Mesenchymal stem cell (in vitro differentiated cells and primary cell): ENCODE measurements at regions not wholly inside any gene's neighbourhood (a gene's known extent, or its start where the extent isn't known, plus 50 kb on each side); places are given as distances from the start of the nearest gene placed in this dataset.

Experiments
- DNase-seq: peaks from one replicate; pipeline ENCODE4 v3.0.0-alpha.2; 2013
- H2AFZ ChIP-seq: one replicate; pipeline ENCODE4 v1.6.1; 2013; ENCODE audit warnings: low read depth, mild to moderate bottlenecking, control low read depth, inconsistent platforms, low read length, moderate library complexity
- H2AK5ac ChIP-seq: 2 replicates; pipeline ENCODE4 v1.6.1; 2013; ENCODE audit warnings: low read length, moderate library complexity, mild to moderate bottlenecking, inconsistent platforms; ENCODE audit not compliant: severe bottlenecking
- H2BK120ac ChIP-seq: one replicate; pipeline ENCODE4 v1.6.1; 2013; ENCODE audit warnings: low read depth, mild to moderate bottlenecking, inconsistent platforms, low read length, moderate library complexity
- H2BK12ac ChIP-seq, 2 experiments: one replicate each; pipeline ENCODE4 v1.6.1; 2013; ENCODE audit warnings: inconsistent platforms in 2 of 2, low read length in 2 of 2, mild to moderate bottlenecking in 2 of 2, moderate library complexity in 2 of 2, control low read depth in 1 of 2
- H2BK15ac ChIP-seq: one replicate; pipeline ENCODE4 v1.6.1; 2013; ENCODE audit warnings: mild to moderate bottlenecking, low read depth, inconsistent platforms; ENCODE audit not compliant: poor library complexity, severe bottlenecking
- H2BK5ac ChIP-seq: 2 replicates; pipeline ENCODE4 v1.6.1; 2013; ENCODE audit warnings: low read depth, mild to moderate bottlenecking, low read length, control low read depth, inconsistent platforms; ENCODE audit not compliant: poor library complexity, severe bottlenecking
- H3K14ac ChIP-seq, 2 experiments: one replicate each; pipeline ENCODE4 v1.6.1; 2013; ENCODE audit warnings: inconsistent platforms in 2 of 2, low read length in 2 of 2, control low read depth in 1 of 2, mild to moderate bottlenecking in 1 of 2, moderate library complexity in 1 of 2
- H3K18ac ChIP-seq, 2 experiments: one replicate each; pipeline ENCODE4 v1.6.1; 2013; ENCODE audit warnings: inconsistent platforms in 2 of 2, low read length in 2 of 2, control low read depth in 1 of 2, low read depth in 1 of 2, mild to moderate bottlenecking in 1 of 2
- H3K23ac ChIP-seq, 2 experiments: one replicate each; pipeline ENCODE4 v1.6.1; 2013; ENCODE audit warnings: inconsistent platforms in 2 of 2, low read length in 2 of 2, mild to moderate bottlenecking in 2 of 2, moderate library complexity in 2 of 2, control low read depth in 1 of 2
- H3K27ac ChIP-seq: 2 replicates; pipeline ENCODE4 v1.5.1; 2013; ENCODE audit warnings: mild to moderate bottlenecking, moderate library complexity, low read length, control low read depth, inconsistent platforms; ENCODE audit not compliant: poor library complexity, severe bottlenecking
- H3K27me3 ChIP-seq, 2 experiments: 2 replicates each; pipeline versions ENCODE4 v1.6.1 to v1.7.0; 2013; ENCODE audit warnings: low read length in 2 of 2, mild to moderate bottlenecking in 2 of 2, moderate library complexity in 2 of 2, control low read depth in 1 of 2, inconsistent platforms in 1 of 2; ENCODE audit not compliant: control insufficient read depth in 1 of 2, insufficient read depth in 1 of 2
- H3K36me3 ChIP-seq, 2 experiments: 2 replicates each; pipeline versions ENCODE4 v1.6.1 to v1.7.0; 2013; ENCODE audit warnings: low read length in 2 of 2, control low read depth in 1 of 2, inconsistent platforms in 1 of 2, low read depth in 1 of 2, mild to moderate bottlenecking in 1 of 2; ENCODE audit not compliant: insufficient read depth in 2 of 2, control insufficient read depth in 1 of 2
- H3K4ac ChIP-seq, 2 experiments: one replicate each; pipeline ENCODE4 v1.6.1; 2013; ENCODE audit warnings: inconsistent platforms in 2 of 2, low read length in 2 of 2, mild to moderate bottlenecking in 2 of 2, moderate library complexity in 2 of 2, control low read depth in 1 of 2, low read depth in 1 of 2
- H3K4me1 ChIP-seq: 2 replicates; pipeline ENCODE4 v1.6.1; 2013; ENCODE audit warnings: low read depth, low read length, control low read depth; ENCODE audit not compliant: control insufficient read depth, insufficient read depth
- H3K4me2 ChIP-seq: 2 replicates; pipeline ENCODE4 v1.6.1; 2013; ENCODE audit warnings: low read length, mild to moderate bottlenecking, inconsistent platforms; ENCODE audit not compliant: poor library complexity, severe bottlenecking
- H3K4me3 ChIP-seq, 2 experiments: 2 replicates each; pipeline versions ENCODE4 v1.5.1 to v1.7.0; 2013; ENCODE audit warnings: low read length in 2 of 2, mild to moderate bottlenecking in 2 of 2, control low read depth in 1 of 2, low read depth in 1 of 2; ENCODE audit not compliant: insufficient read depth in 1 of 2
- H3K79me1 ChIP-seq: replicated peaks from 2 replicates; pipeline ENCODE4 v1.6.1; 2013; ENCODE audit warnings: mild to moderate bottlenecking, control low read depth, low read length, inconsistent platforms; ENCODE audit not compliant: poor library complexity, severe bottlenecking
- H3K9ac ChIP-seq: 2 replicates; pipeline ENCODE4 v1.7.0; 2013; ENCODE audit warnings: mild to moderate bottlenecking, low read length, moderate library complexity
- H3K9me3 ChIP-seq: 2 replicates; pipeline ENCODE4 v1.7.0; 2013; ENCODE audit warnings: mild to moderate bottlenecking, low read length; ENCODE audit not compliant: control insufficient read depth
- H4K8ac ChIP-seq: one replicate; pipeline ENCODE4 v1.6.1; 2013; ENCODE audit warnings: inconsistent platforms, mild to moderate bottlenecking, low read length, moderate library complexity
- H4K91ac ChIP-seq: one replicate; pipeline ENCODE4 v1.6.1; 2013; ENCODE audit warnings: mild to moderate bottlenecking, low read length, inconsistent platforms
- WGBS: methylation state at CpG from one replicate; pipeline ENCODE4 v1.1.7; 2013; ENCODE audit warnings: mixed read lengths; 5-methylcytosine and 5-hydroxymethylcytosine counted together

DNA sequence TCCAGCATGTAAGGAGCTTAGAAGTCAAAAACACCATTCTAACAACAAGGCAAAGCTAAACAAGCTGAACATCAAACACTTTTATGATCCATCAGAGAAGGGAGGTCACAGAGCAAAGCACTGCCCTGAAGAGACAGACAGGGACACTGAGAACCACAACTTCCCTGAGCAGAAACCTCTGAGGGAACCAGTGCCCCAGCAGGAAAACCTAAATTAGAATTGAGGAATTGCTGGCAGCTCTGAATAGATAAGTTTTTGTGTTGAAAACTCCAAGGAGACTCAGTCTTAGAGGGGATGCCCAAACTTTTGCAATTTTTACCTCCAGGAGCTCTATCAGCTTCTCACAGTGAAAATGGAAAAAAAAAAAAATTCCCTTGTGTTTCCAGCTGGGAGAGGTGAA lies 83.0 kb upstream of the MAPK10 start:
- DNase-seq: peak; percentile 13
- Histone ChIP-seq H3K9ac (no peak overlapping the region), H3K36me3 (no peaks in the 10 kb centered on the region), H3K9me3 (no peaks in the 10 kb centered on the region), H2BK120ac (no peak overlapping the region), H2BK12ac (no peak overlapping the region), H3K79me1 (no peaks in the 10 kb centered on the region), H3K23ac (no peak overlapping the region), H3K14ac (no peak overlapping the region), H3K18ac (no peak overlapping the region), H3K4ac (no peak overlapping the region), H2AK5ac (peak overlapping the region; percentile 33), H3K27ac (no peak overlapping the region), H4K91ac (no peak overlapping the region), H3K4me1 (peaks cover 3% of the 10 kb centered on the region), H2BK15ac (no peak overlapping the region), H3K4me3 (no peak overlapping the region), H4K8ac (no peak overlapping the region), H2BK5ac (no peak overlapping the region), H3K4me2 (no peak overlapping the region), H2AFZ (no peak overlapping the region), H3K27me3 (no peaks in the 10 kb centered on the region)

DNA sequence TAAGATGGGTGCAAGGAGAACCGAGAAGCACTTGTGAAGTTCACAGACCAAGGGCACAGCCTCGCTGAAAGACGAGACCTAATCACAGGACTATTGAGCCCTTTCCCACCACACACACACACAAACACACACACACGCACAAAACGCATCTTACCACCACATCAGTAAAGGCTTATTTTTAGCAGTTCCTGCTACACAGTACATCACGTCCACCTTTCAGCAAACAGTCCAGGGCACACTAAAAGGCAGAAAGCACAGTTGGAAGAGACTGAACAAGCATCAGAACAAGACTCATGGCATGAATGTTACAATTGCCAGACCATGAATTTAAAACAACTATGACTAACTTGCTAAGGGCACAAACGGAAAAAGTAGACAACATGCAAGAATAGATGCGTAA lies 83.6 kb upstream of the MAPK10 start:
- Histone ChIP-seq H3K4me3 (no peak overlapping the region), H2AK5ac (peak overlapping the region; percentile 81), H3K79me1 (no peaks in the 10 kb centered on the region), H3K4me2 (no peak overlapping the region), H3K14ac (no peak overlapping the region), H3K27ac (no peak overlapping the region), H3K9me3 (no peaks in the 10 kb centered on the region), H2BK12ac (no peak overlapping the region), H3K9ac (no peak overlapping the region), H2BK15ac (no peak overlapping the region), H3K27me3 (no peaks in the 10 kb centered on the region), H2AFZ (no peak overlapping the region), H3K18ac (no peak overlapping the region), H3K4me1 (peaks cover 3% of the 10 kb centered on the region), H3K4ac (no peak overlapping the region), H4K91ac (no peak overlapping the region), H3K23ac (no peak overlapping the region), H2BK120ac (no peak overlapping the region), H4K8ac (peak overlapping the region; percentile 23), H2BK5ac (no peak overlapping the region), H3K36me3 (no peaks in the 10 kb centered on the region)
- WGBS: 72% methylated on average over 8 of the region's 8 CpGs
- peak; percentile 26 for DNase-seq

DNA sequence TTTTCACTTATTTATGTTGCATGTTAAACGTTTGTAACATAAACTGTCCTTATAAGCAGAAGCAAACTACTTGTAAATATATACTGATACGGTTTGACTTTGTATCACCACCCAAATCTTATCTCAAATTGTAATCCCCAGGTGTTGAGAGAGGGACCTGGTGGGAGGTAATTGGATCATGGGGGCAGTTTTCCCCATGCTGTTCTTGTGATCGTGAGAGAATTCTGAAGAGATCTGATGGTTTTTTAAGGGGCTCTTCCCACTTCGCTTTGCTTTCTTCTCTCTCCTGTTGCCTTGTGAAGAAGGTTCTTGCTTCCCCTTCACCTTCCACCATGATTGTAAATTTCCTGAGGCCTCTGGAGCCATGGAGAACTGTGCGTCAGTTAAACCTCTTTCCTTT lies 87.1 kb upstream of the MAPK10 start:
- Histone ChIP-seq H3K18ac (no peak overlapping the region), H3K9me3 (no peaks in the 10 kb centered on the region), H3K9ac (no peak overlapping the region), H3K4me3 (no peak overlapping the region), H3K27me3 (no peaks in the 10 kb centered on the region), H2BK15ac (no peak overlapping the region), H2AK5ac (no peak overlapping the region), H3K4me2 (no peak overlapping the region), H4K8ac (no peak overlapping the region), H3K23ac (no peak overlapping the region), H2BK120ac (no peak overlapping the region), H2BK12ac (no peak overlapping the region), H3K27ac (no peak overlapping the region), H2AFZ (no peak overlapping the region), H3K4me1 (peaks cover 4% of the 10 kb centered on the region), H3K36me3 (no peaks in the 10 kb centered on the region), H4K91ac (no peak overlapping the region), H3K4ac (no peak overlapping the region), H2BK5ac (no peak overlapping the region), H3K79me1 (no peaks in the 10 kb centered on the region), H3K14ac (no peak overlapping the region)
- DNase-seq: no peak
- 85% methylated on average over 2 of the region's 5 CpGs for WGBS

DNA sequence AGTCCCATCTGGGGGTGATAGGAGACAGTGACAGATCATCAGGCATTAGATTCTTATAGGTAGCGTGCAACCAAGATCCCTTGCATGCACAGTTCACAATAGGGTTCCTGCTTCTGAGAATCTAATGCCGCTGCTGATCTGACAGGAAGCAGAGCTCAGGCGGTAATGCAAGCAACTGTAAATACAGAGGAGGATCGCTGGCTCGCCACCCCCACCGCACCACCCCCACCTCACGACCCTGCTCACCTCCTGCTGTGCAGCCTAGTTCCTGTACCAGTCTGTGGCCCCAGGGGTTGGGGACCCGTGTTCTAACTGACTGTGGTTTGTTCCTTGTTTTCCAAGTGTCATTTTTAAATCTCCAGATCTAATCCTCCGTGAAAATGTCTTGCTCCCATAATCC lies 89.0 kb upstream of the MAPK10 start:
- H2AK5ac ChIP-seq: no peak overlapping the region
- H2AFZ ChIP-seq: no peak overlapping the region
- no peak overlapping the region for H3K14ac ChIP-seq
- H4K91ac ChIP-seq: peak overlapping the region; percentile 90
- H3K9me3 ChIP-seq: no peaks in the 10 kb centered on the region
- no peak overlapping the region for H3K4me3 ChIP-seq
- no peak overlapping the region for H3K18ac ChIP-seq
- no peak for DNase-seq
- peak overlapping the region; percentile 31 for H3K4me2 ChIP-seq
- H3K9ac ChIP-seq: no peak overlapping the region
- H2BK15ac ChIP-seq: no peak overlapping the region
- H3K4ac ChIP-seq: no peak overlapping the region
- H4K8ac ChIP-seq: no peak overlapping the region
- H3K27me3 ChIP-seq: no peaks in the 10 kb centered on the region
- H2BK12ac ChIP-seq: no peak overlapping the region
- no peak overlapping the region for H2BK5ac ChIP-seq
- no peak overlapping the region for H3K27ac ChIP-seq
- H3K4me1 ChIP-seq: peaks cover 14% of the 10 kb centered on the region
- 69% methylated on average over 9 of the region's 9 CpGs for WGBS
- H3K79me1 ChIP-seq: peaks cover 2% of the 10 kb centered on the region
- H2BK120ac ChIP-seq: no peak overlapping the region
- H3K36me3 ChIP-seq: no peaks in the 10 kb centered on the region
- H3K23ac ChIP-seq: no peak overlapping the region
